K562 (cell line): ENCODE measurements at regions not wholly inside any gene's neighbourhood (a gene's known extent, or its start where the extent isn't known, plus 50 kb on each side); places are given as distances from the start of the nearest gene placed in this dataset.

Source experiments
- ATAC-seq: fragments of 200-7000 bp; cut with Tn5 transposase; 3 replicates; pipeline ENCODE4 v1.9.1; 2020; ENCODE audit warnings: moderate library complexity
- BruUV-seq: library from RNA; stranded (reverse); fragments of 400-500 nt; replicated peaks from 2 replicates; lab custom pipeline; 2021; lab: Mats Ljungman, UMichigan
- CTCF ChIA-PET: fragments of 300-600 bp; formaldehyde crosslinking; extraction: SDS; loops from one replicate; lab custom pipeline; 2021; ENCODE audit warnings: low intra/inter-chr PET ratio; lab: Yijun Ruan, JAX
- POLR2A ChIA-PET: fragments of 300-600, 350-650 bp; sonication (Branson Sonifier 250); formaldehyde crosslinking; extraction: SDS; loops from one replicate; lab custom pipeline; 2021; ENCODE audit warnings: antibody characterized with exemption, inconsistent platforms; lab: Yijun Ruan, JAX
- DNase-seq, 4 experiments: peaks; one replicate each; pipeline versions ENCODE4 v3.0.0 to v3.0.0-alpha.2; 2011 to 2018; ENCODE audit warnings: low spot score in 3 of 4, mixed read lengths in 3 of 4; ENCODE audit errors: extremely low read depth in 1 of 4
- FAIRE-seq: peaks from 2 replicates; lab custom pipeline; 2011; peaks lifted over from hg19 to GRCh38; lab: Jason Lieb, UNC
- H2AFZ ChIP-seq: 2 replicates; pipeline ENCODE4 v1.6.0; 2011; ENCODE audit warnings: low read depth, low read length, control low read depth, inconsistent platforms
- H3K27ac ChIP-seq: fragments of 200-600 bp; 3 replicates; pipeline ENCODE4 v1.8.0; 2011; ENCODE audit warnings: low read depth, mild to moderate bottlenecking, control low read depth, inconsistent platforms, low read length, moderate library complexity, mixed read lengths; ENCODE audit errors: extremely low read depth
- H3K27me3 ChIP-seq, 2 experiments: fragments of 300-600 bp in 1 of 2; 2 replicates in 1 of 2; 3 replicates in 1 of 2; pipeline versions ENCODE4 v1.6.0 to v1.8.0; 2011; ENCODE audit warnings: inconsistent platforms in 2 of 2, low read length in 2 of 2, mild to moderate bottlenecking in 1 of 2, mixed read lengths in 1 of 2, moderate library complexity in 1 of 2; ENCODE audit not compliant: control insufficient read depth in 2 of 2, insufficient read depth in 2 of 2
- H3K36me3 ChIP-seq: fragments of 300-600 bp; 3 replicates; pipeline ENCODE4 v1.8.0; 2011; ENCODE audit warnings: mild to moderate bottlenecking, low read length, inconsistent platforms; ENCODE audit not compliant: control insufficient read depth, insufficient read depth
- H3K4me1 ChIP-seq, 2 experiments: fragments of 200-600 bp in 1 of 2; replicated peaks in 1 of 2; 2 replicates in 1 of 2; 3 replicates in 1 of 2; pipeline versions ENCODE4 v1.5.1 to v1.8.0; 2011; ENCODE audit warnings: inconsistent platforms in 2 of 2, low read length in 2 of 2, mild to moderate bottlenecking in 1 of 2, mixed read lengths in 1 of 2, moderate library complexity in 1 of 2; ENCODE audit not compliant: control insufficient read depth in 2 of 2, insufficient read depth in 2 of 2
- H3K4me2 ChIP-seq: 2 replicates; pipeline ENCODE4 v1.6.1; 2011; ENCODE audit warnings: low read length, control low read depth, inconsistent platforms, mixed read lengths; ENCODE audit not compliant: insufficient read depth
- H3K4me3 ChIP-seq: fragments of 200-600 bp; sonication (generic), shearing (Covaris generic); 2 replicates; pipeline ENCODE4 v1.5.1; 2016; ENCODE audit warnings: control low read depth, inconsistent platforms
- H3K79me2 ChIP-seq: fragments of 200-600 bp; 3 replicates; pipeline ENCODE4 v1.8.0; 2011; ENCODE audit warnings: low read length, inconsistent platforms; ENCODE audit not compliant: control insufficient read depth, insufficient read depth
- H3K9ac ChIP-seq, 2 experiments: 2 replicates each; pipeline versions ENCODE4 v1.6.0 to v1.6.1; 2011; ENCODE audit warnings: low read depth in 2 of 2, low read length in 2 of 2, control low read depth in 1 of 2, inconsistent platforms in 1 of 2, mild to moderate bottlenecking in 1 of 2, mixed read lengths in 1 of 2; ENCODE audit not compliant: insufficient read depth in 1 of 2
- H3K9me1 ChIP-seq: one replicate; pipeline ENCODE4 v1.6.0; 2011; ENCODE audit warnings: inconsistent platforms, mild to moderate bottlenecking, low read length, moderate library complexity; ENCODE audit not compliant: control insufficient read depth, insufficient read depth
- H3K9me3 ChIP-seq: replicated peaks from 2 replicates; pipeline ENCODE4 v1.5.1; 2011; ENCODE audit warnings: low read depth, low read length, inconsistent platforms; ENCODE audit not compliant: control insufficient read depth, insufficient read depth
- H4K20me1 ChIP-seq: replicated peaks from 2 replicates; pipeline ENCODE4 v1.6.1; 2011; ENCODE audit warnings: low read length, inconsistent platforms, mixed read lengths; ENCODE audit not compliant: control insufficient read depth, insufficient read depth
- GTF3C2 ChIP-seq: IDR thresholded peaks from 3 replicates; pipeline ENCODE4 v1.6.1; 2011; ENCODE audit warnings: borderline replicate concordance, mild to moderate bottlenecking, moderate library complexity; ENCODE audit not compliant: insufficient read length; ENCODE audit errors: extremely low read depth
- IRF9 ChIP-seq: fragments of 450-650 bp; IDR thresholded peaks from 2 replicates; pipeline ENCODE4 v1.6.1; 2016; ENCODE audit warnings: missing biosample characterization, missing genetic modification characterization
- MBD2 ChIP-seq: sonication (generic); IDR thresholded peaks from 2 replicates; pipeline ENCODE4 v1.6.1; 2016; ENCODE audit warnings: low read depth, borderline replicate concordance
- ZBTB40 ChIP-seq, 2 experiments: fragments of 450-650 bp in 1 of 2; sonication (generic) in 1 of 2; formaldehyde crosslinking in 1 of 2; IDR thresholded peaks; 2 replicates each; pipeline versions ENCODE4 v1.7.1 to v1.9.0; 2016 to 2022; ENCODE audit warnings: inconsistent platforms in 1 of 2, mild to moderate bottlenecking in 1 of 2, missing genetic modification reagents in 1 of 2
- ZNF184 ChIP-seq: sonication (generic); formaldehyde crosslinking; IDR thresholded peaks from 2 replicates; pipeline ENCODE4 v1.5.0; 2020; ENCODE audit warnings: missing genetic modification reagents
- ZNF511 ChIP-seq: sonication (generic); formaldehyde crosslinking; IDR thresholded peaks from 2 replicates; pipeline ENCODE4 v1.8.0; 2022; ENCODE audit warnings: mild to moderate bottlenecking, missing genetic modification reagents
- WGBS: fragments of 100-300 bp; shearing (Covaris generic); methylation state at CpG from one replicate; pipeline ENCODE4 v1.1.6; 2016; ENCODE audit warnings: low coverage, mixed read lengths; ENCODE audit not compliant: insufficient coverage; ENCODE audit errors: missing lambda C conversion rate; 5-methylcytosine and 5-hydroxymethylcytosine counted together
- in situ Hi-C: fragments of 300-500 bp; cut with MboI; formaldehyde crosslinking; loops from 4 replicates; pipeline ENCODE4 v1.15.0; 2018; ENCODE audit warnings: inconsistent platforms, mixed read lengths
- intact Hi-C: fragments of 100-400 bp; cut with micrococcal nuclease; formaldehyde crosslinking; loops from 2 replicates; pipeline ENCODE4 v1.14.2; 2022

GRCh38 chr1:5648410-5649165 lies 343.6 kb downstream of the NPHP4 start:
- Histone ChIP-seq H3K27me3 (peaks cover 29 to 79% of the 10 kb centered on the region in 2 experiments; a peak in 3 of 5 replicates), H3K4me2 (no peak overlapping the region), H3K36me3 (no peaks in the 10 kb centered on the region), H3K27ac (no peak overlapping the region), H3K9me1 (no peaks in the 10 kb centered on the region), H3K9me3 (no peaks in the 10 kb centered on the region), H2AFZ (no peak overlapping the region), H3K79me2 (no peaks in the 10 kb centered on the region), H3K9ac (no peak overlapping the region), H3K4me1 (no peaks in the 10 kb centered on the region; a peak in 1 of 5 replicates), H4K20me1 (0 out of 2 replicates have a peak, but pooled peaks cover 6% of the 10 kb centered on the region), H3K4me3 (no peak overlapping the region)
- POLR2A ChIA-PET = interaction anchor here (0.6 kb wide), 1 partner anchor 174 kb away, joined by 3 read pairs; no protein-coding TSS in a partner anchor
- in situ Hi-C loops = no loop called here
- ATAC-seq (no peak), DNase-seq (no peak), FAIRE-seq (no peak)
- whole genome bisulfite sequencing = 2% methylated on average over 10 of the region's 10 CpGs
- no TSS peak for BruUV-seq
- intact Hi-C loops = no loop called here
- CTCF ChIA-PET = no interaction called here
- TF ChIP-seq ZNF184 (CRISPR knock-in tag) (no peak), GTF3C2 (no peak), IRF9 (tag) (no peak), ZBTB40 (IDR thresholded peaks at IDR 0.05) (peak; percentile 96), ZBTB40 (CRISPR knock-in tag; IDR thresholded peaks at IDR 0.05) (peak; percentile 89), MBD2 (no peak), ZNF511 (CRISPR knock-in tag) (no peak)
